NOMO-1 treated with DMSO at 0.1 percent for 48 hours (cell line): ENCODE measurements at regions not wholly inside any gene's neighbourhood (a gene's known extent, or its start where the extent isn't known, plus 50 kb on each side); places are given as distances from the start of the nearest gene placed in this dataset.

Source experiments
- DNase-seq: peaks from one replicate; lab custom pipeline; 2025; ENCODE audit not compliant: unreplicated experiment; lab: John Stamatoyannopoulos, UW

DNA sequence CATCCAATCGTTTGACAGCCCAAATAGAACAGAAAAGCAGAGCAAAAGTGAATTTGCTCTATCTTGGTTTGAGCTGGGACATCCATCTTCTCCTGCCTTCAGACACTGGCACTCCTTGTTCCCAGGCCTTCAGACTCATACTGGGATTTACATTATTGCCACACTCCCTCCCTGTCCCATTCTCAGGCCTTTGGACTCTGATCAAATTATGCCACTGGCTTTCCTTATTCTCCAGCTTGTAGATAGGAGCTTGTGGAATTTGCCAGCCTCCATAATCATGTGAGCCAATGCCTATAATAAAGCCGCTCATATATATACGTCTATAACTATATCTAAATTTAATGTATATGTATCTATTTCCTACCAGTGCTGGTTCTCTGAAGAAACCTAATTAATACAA, 568.3 kb upstream of the KIRREL3 start:
- no peak for DNase-seq

DNA sequence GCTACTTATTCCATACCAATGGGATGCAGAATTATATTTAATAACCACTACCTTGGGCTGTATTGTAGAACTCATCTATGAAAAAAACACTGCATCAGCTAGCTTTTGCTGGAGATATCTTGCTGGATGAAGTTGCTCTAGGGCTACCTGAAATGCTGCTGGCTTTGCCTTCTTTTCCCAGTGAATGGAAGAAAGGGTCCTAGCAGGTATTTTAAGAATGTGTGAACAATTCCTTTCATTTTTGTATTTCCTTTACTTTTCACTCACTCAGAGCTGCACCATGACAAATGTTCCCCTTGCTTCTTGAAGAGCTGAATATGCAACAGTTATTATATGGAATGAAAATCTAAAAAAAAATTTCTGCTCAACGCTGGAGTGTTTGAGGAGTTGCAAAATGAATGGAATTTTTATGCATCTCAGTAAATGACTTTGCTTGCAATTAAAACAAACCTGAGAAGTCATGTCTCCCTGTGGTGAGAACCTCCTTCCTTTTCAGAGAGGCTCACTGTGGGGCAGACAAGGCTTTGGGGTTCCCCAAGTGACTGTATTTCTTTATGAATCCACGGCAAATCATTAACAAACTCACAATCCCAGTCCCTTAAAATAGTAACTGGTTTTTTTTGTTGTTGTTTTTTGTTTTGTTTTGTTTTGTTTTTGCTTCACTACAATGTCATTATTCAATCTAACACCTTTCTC, 566.8 kb upstream of the KIRREL3 start:
- no peak for DNase-seq

DNA sequence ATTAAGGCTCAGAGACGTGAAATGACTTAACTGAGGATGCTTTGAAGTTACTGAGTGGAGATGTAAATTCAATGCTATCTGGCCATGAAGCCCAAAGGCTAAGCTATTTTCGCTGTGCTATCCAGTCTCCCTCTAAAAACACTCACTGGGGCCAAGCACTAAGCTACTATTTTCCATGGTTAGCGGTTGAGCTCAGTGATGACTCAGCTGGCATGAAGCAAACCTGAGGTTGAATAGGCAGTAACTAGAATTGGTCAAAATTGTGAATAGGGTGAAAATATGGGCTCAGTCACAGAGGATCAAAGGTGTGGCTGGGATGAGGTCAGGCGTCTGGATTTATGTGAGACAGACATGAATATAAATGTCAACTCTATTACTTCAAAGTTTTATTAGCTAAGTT, 564.2 kb upstream of the KIRREL3 start:
- DNase-seq: no peak

DNA sequence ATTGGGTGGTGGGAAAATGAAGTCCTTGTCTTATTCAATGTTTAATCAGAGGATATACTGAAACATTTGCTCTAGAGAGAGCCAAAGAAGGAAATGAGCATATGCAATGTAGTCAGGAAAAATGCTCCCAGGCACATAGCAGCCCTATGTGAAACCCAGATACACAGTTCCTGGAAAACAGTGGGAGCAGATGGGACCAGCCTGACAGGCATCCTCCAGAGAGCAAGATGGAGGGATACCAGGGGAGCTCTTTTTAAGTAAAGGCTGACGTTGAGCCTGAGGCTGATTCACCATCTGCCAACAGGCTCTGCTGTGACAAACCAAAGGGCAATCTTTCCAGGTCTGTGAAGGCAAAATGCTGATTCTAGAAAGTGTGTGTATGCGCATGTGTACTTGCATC, 559.4 kb upstream of the KIRREL3 start:
- no peak for DNase-seq

DNA sequence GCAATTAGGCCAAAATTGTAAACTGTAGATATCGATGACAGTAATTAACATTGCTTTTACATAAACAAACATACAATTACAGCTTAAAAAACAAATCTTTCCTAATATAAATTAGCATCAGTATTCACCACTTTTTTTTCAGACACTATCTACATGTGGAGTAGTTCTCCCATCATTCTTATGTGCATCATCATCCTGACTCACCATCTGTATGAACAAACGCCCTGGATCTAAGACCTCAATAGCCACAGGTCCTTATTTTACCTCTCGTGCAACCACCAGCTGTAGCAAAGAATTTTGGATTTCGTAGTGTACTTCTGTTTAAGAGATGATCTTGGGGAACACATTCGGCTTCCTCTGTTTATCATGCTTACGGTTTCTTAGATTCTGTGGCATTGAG, 551.9 kb upstream of the KIRREL3 start:
- no peak for DNase-seq

DNA sequence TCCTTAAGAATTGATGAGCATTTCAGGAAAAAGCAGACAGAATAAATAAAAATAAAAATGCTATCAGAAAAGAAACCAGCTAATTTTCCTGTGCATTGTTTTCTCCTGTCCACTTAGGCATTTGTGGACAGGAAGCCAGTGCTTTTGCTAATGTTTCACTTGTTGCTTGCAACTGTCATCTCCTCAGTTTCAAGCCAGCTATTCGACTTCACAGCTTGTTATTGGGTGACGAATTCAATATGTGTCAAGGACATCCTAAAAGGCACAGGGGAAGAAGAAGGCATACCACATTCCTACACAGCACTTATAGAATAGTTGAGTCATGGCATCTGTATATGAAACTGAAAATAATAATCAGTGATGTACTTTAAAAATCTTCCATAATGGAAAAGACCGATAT, 530.6 kb upstream of the KIRREL3 start:
- DNase-seq: no peak

DNA sequence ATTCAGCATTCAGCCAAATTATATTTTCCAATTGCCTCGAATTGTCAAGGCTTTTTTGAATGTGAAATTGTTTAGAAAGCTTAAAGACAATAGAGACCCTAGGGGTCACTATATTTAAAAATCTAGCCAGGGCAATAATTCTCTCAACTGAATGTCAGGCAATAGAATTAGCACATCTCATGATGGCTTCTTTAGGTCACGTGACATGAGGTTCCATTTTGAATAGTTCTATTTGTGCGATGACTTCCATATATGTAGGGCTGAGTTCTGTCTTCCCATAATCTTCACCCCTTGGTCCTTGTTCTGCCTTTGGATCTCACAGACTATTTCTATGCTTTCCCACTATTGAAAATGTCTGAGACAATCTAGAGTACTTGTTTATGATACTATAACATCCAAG, 527.7 kb upstream of the KIRREL3 start:
- no peak for DNase-seq

DNA sequence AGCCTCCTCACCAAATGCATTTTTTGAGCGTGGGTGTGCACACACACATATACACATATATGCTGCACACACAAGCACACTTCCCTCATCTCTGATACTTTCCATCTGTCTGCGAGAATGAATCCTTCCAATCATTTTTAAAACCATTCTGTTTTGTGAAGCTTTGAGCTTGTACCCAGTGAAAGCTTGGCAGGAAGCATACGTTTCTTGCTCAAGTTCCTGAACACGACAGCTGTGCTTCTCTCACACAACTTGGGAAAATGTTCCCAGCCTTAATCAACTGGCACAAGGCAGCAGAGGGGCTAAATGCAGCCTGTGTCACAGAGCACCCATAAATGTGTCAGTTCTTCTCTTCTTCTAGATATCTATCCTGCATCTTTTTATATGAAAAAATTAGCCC, 524.0 kb upstream of the KIRREL3 start:
- no peak for DNase-seq

DNA sequence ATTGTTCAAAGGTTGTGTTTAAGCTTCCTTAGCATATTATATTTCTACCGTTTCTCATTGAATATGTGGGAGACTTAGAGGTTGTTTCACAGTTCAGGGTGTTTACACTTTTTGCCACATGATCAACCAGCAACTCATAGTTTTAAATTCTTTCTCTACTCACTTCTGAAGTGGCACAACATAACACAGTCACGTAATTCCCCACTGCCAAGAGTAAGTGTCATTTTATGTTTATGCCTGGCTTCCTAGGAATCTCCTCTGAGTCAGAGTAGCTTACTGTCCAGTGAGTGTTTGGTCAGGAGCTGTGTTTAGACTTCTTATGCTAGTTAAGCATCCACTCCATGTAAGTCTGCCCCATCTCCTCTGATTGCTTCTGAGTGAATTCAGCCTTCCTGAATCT, 520.8 kb upstream of the KIRREL3 start:
- no peak for DNase-seq

DNA sequence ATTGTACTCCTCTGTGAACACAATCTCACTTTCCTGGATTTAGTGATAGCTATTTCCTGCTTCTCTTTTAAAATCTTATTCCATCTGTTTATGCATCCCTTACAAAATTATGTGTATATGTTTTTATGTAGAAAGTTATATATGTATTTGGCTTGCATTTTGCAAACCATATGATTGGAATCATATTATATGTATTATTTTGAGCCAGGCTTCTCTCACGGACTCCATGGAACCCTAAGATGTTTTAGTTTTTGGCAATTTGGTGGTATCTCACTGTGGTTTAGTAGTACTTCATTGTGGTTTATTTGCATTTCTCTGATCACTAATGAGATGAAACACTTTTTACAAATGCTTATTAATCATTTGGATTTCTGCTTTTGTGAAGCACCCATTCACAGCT, 507.3 kb upstream of the KIRREL3 start:
- DNase-seq: no peak

DNA sequence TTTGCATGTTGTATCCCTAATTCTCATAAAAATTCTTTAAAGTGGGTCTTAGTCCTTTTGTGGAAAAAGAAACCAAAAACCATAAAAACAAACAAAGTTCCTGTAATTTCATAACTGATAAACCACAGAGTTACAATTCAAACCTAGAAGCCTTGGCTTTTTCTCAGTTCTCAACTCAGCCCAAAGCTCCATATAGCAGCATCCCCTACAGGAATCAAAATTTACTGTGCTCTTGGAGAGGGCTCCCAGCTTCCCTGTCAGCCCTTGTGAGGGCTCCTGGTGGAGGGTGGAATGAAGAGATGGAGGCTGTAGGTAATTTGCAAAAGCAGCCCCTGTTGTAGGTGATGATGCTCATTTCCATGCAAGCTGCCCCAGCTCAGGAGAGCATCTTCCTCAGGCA, 506.1 kb upstream of the KIRREL3 start:
- DNase-seq: no peak

DNA sequence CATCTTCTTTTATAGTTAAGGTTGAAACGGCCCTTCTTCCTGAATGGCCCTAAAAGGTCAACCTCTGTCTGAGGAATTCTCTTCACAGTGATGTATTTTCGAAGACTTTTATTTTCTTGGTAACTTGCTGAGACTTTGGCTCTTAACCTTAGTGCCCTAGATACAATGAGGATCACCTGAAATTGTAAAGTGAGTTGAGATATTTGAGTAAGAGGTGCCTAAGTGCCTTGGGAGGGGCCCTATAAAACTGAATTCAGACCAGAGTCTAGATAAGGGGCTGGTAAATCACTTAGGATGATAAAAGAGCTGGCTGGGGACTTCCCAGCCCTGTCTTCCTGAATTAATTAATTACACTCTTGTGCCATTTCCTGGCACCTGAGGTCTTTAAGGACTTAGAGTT, 505.6 kb upstream of the KIRREL3 start:
- no peak for DNase-seq

DNA sequence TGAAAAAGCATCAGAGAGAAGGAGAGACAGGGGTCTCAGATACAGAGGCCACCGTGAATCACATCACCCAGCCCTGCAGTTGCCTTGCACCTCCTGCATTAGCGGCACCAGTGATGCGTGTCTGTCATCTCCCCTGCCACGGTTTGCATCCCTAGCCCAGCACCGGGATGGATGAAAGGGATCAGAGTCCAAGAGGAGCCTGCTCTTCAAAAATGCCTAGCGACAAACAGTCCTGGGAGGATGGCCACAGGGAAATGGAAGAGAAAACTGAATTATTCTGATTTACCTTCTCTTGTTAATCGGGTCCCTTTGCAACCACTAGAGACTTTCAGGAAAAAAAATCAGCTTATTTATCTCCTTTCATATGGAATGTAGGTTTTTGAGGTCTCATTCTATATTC, 495.6 kb upstream of the KIRREL3 start:
- DNase-seq: no peak

DNA sequence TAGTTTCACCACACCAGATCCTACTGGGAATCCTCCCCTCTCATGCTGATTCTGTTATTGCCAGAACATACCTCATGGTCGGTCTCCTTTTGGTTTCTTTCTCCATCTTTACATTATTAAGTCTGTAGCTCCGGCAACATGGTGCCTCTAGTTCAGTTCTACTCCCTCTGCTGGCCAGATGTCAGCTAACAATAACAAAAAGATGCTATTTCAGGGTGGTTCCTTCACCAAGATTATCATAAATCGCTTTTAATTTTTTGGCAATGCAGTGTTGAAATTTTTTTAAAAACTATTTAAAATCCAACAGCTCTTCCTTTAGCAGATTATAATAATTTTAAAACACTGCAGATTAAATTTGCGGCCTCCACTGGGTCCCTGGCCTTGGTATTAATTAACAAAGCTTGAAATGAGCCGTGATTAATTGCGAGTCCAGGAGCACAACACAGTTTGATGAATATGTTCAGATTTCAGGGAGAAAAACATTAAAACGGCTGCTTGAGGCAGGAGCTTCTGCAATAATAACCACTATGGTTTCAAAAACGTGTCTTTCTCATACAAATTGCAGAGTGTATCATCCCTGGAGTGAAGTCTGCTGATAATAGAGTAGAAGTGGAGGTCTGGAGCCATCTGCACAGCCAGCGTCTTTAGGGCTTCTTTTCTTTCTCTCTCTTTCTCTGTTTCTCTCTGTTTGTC, 492.9 kb upstream of the KIRREL3 start:
- no peak for DNase-seq

DNA sequence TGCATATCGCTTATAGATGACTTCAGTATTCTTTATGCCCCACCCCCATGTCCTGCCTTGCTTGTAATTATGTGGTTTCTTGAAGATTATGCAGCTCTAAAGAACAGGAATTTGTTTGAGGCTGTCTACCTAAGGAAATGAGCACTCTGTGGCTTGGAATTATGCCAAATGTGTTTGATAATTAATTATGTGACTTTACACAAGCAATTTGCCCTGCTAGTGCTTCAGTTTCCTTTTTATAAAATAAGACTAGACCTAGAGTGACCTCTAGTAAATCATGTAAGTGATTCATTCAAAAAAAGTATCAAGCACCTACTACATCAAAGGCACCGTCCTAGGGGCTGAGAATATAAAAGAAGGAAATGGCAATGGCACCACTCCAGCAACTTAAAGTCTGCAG, 491.5 kb upstream of the KIRREL3 start:
- DNase-seq: no peak

DNA sequence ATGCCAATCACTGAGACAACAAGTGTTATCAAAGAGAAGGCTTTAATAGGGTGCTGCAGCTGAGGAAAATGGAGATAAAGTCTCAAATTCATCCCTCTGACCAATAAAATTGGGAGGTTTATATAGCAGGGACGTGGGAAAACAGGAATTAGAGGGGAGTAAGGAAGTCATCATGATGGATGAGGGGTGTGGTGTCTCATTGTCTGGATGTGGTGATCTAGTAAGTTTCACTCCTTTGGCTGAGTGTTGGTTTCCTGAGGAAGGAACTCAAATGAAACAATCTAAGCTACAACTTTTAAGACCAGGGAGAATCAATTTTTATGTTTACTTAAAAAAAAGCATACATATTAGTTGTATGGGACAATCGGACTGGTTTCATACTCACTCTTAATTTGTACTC, 491.0 kb upstream of the KIRREL3 start:
- DNase-seq: no peak

DNA sequence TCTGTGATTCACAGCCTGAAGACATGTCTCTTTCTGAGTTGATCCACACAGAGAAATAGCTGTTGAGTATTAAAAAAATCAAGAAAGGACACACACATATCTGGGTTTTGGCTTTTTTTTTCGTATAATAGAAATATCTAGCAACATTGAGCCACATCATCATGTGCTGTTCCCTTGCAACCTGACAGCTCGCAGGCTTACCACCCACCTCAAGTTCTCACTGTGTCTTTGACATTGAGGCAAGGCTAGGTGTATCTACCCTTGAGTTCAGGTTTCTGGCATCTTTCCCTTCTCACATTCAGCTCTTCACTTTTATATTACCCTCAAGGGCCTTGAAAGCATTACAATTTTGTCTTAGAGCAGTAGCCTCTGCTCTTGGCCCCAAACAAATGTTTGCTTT, 490.3 kb upstream of the KIRREL3 start:
- no peak for DNase-seq

DNA sequence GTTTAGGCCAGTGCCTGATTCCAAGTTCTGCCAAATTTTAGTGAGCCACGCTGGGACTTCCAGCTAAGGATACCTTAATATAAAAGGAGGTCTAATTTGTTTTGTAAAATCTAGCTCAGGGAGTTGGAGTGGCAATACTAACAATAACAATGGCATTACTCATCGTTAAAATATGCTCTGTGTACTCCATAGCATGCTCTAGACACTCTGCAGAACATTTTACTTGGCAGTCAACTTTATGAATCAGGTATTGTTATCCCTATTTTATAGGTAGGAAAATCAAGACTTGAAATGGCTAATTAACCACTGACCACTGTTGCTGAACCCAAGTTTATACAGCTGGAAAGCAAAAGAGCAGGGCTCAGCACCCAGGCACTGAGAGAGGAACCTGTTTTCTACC, 485.0 kb upstream of the KIRREL3 start:
- DNase-seq: no peak

DNA sequence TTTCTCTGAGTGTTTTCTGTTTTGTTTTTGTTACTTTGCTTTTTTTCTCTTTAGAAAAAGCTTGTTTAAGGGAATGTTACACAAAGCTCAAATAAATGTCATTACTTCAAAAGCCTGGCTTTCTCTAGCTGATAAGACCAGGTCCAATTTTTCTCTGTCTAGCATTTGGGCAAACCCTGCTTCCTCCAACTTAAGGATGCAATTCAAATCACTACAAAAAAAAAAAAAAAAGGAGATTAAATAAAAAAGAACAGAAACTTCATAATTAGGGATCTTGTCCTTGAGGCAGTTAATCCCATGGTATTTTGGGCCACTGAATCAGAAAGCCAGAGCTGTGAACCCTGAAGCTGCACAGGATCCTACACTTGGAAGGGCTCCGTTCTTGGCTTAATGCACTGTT, 480.8 kb upstream of the KIRREL3 start:
- no peak for DNase-seq

DNA sequence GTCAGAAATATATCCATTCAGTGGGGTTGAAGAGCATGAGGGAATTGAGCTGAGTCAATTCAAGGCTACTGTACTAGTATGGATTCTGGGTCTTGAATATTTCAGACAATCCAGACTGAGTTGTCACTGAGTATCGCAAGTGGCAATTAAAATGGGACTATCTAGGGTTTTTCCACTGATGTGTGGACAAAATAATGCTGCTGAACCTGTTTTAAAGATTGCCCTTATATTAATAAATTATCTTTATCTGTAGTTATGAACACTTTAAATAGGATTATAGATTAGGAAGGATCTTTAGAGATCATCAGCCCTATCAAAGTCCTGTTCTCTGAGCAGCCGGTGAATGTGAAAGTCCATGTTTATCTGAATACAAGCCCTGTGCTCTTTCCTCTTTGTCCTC, 478.3 kb upstream of the KIRREL3 start:
- no peak for DNase-seq

DNA sequence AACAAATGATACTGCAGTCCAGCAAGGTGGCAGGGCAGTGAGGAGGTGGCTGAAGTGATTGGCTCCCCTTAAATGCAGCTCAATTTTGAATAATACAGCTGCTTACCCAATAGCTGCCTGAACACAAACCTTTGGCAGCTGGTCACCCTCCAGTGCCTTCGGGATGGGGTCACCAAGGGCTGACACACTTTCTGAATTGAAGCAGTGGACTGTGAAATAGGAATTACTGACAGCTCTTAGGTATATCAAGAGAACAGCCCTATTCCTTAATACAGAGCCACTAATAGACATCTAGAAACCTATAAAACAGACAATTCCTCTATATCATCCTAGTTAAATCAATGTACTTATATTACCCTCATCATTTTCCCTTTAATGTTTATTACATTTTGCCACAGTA, 474.2 kb upstream of the KIRREL3 start:
- DNase-seq: no peak

DNA sequence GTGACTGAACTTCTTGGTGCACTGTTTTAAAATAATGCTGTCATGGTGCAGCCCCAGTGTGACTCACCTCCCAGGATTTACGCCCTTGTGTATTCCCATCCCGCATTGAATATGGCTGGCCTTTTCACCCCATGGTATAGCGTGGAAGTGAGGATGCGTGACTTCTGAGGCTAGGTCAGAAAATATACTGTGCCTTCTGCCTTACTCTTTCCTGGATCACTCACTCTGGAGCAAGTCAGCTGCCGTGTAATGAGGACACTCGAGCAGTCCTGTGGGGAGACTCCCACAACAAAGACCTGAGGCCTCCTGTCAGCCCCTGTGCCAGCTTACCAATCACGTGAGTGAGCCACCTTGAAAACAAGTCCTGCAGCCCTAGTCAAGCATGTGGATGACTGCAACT, 471.9 kb upstream of the KIRREL3 start:
- no peak for DNase-seq

DNA sequence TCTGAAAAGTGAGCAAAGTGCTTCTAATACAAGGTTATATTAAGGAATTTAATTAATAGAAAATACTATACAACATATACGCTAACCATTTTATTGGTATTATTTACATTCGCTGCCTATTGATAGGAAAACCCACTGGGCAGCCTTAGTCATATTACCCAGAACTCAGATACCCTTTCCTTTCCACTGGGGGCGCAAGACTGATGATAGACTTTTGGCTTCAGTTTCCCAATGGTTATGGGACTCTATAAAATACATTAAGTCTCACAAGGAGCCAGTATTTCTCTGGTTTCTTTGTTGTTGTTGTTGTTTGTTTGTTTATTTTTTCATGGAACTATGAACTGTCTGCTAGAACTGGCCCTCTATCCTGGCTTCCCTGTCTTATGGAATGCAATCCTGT, 471.1 kb upstream of the KIRREL3 start:
- no peak for DNase-seq
